Ureter (tissue), 1 donor: ENCODE measurements at regions not wholly inside any gene's neighbourhood (a gene's known extent, or its start where the extent isn't known, plus 50 kb on each side); places are given as distances from the start of the nearest gene placed in this dataset.
"Not testable (repeated sequence)": the region's sequence is repeated elsewhere in the genome, so short reads cannot be mapped to it uniquely, and the experiment has no call there.

Experiments
- DNase-seq: peaks from one replicate; pipeline ENCODE4 v3.0.0-alpha.2; 2020; ENCODE audit warnings: low spot score
- donor health status: DM: yes; HTN: yes; CAD: no.

DNA sequence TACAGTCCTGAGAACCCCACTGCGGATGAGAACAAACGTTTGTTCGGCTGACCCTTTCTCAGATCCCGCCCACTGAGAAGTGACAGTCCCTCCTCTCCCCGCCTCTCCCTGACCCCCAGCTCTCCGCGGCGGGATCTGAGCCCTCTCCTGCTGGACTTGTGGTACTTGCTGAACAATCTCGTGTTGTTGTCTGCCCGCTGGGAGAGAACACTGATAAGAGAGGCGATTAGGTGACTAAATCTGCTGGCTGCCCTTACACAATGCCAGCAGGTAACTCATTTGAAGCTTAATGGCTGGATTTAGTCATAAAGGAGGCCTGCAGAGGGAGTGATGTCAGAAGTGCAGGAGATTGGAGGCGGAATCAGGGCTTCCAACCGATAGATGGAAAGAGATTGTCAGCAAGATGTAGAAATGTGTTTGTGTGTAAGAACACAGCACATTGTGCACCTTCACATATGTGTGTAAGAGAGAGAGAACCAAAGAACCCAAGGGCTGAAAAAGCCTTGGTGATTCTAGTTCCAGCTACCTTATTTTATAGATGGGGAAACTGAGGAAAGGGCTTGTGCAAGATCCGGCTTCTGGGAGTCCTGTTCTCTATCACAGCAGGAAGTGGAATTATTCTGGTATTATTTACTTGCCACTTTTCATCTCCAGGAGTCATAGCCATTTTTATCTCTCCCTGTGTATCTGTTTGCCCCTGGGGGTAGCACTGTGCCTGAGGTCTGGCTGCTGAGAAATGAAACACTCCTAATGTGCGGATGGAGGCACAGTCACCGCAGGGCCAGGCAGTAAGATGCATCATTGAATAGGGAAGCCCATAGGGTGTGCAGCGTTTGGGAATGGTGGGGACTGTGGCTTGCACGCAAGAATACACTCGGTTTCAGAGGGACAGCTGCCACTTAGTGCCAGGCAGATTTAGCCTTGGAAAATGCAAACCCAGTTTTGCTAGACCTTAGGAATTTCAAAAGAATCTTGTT is 203.7 kb upstream of the MSX2 start:
- peak; percentile 64 for DNase-seq

GRCh38 chr5:174521449-174521848 is 202.9 kb upstream of the MSX2 start:
- no peak for DNase-seq

- no peak for DNase-seq
Measured at GRCh38 chr5:174522480-174523260, 201.7 kb upstream of the MSX2 start.

GRCh38 chr5:174523311-174524071 is 200.9 kb upstream of the MSX2 start:
- no peak for DNase-seq

GRCh38 chr5:174524351-174524750 is 200.0 kb upstream of the MSX2 start:
- no peak for DNase-seq

DNA sequence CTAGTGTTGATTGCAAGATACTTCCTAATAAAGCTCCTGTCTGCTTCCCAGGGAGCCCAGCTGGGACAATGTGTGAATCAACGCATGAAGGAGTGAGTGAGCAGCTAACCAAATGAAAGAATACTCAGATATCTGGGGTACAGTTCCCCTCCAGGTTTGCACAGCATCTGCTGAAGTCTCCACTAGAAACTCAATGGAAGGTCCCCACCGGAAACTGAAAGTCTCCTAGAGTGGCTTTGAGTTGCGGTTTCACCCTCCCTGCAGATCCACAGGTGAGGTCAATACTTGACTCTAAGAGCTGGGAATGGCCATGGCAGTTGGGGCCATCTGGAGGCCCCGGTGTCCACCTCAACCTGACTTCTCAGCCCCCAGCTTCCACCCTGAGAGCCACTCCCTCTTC is 198.2 kb upstream of the MSX2 start:
- no peak for DNase-seq

- no peak for DNase-seq
Measured at GRCh38 chr5:174527916-174528540, 196.4 kb upstream of the MSX2 start.

DNA sequence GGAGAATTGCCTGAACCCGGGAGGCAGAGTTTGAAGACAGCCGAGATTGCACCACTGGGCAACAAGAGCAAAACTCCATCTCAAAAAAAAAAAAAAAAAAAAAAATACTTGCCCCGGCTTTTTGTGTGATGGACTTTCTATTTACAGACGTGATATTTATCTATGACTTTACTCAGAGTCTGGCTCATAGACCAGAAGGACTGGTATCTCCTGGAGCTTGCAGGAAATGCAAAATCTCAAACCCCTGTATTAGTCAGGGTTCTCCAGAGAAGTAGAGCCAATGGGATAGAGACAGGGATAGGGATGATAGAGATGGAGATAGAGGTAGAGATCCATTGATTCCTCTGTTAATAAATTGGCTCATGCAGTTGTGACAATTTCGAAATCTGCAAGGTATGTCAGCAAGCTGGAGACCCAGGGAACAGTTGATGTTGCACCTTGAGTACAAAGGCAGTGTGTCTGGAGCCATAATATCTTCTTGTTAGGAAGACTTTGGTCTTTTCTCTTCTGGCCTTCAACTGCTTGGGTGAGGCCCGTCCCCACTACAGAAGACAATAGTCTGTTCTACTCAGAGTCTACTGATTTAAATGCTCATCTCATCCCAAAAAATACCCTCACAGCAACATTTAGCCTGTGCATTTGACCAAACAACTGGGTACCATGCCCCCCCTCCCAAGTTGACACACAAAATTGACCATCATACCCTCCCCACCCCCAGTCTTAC is 195.4 kb upstream of the MSX2 start:
- no peak for DNase-seq

- DNase-seq, result no peak
Measured at GRCh38 chr5:174529925-174530681, 194.3 kb upstream of the MSX2 start.

DNA sequence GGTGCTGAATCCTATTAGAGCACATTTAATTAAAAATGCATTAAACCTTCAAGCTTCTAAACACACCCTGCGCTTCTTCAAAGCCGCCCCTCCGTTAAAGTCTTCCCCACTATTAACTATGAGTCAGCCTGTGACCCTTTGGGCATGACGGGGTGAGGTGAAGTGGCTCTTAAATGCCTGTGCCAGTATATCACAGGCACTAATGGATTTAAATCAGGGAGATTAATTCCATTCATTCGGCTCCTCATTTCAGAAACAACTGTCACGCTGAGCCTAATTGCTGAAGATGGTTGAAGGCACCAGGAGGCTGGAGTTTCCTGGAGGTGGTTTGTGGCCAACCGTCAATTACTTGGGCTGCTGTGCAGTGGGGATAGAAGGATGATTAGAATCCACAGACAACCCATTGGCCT is 192.6 kb upstream of the MSX2 start:
- DNase-seq, result no peak

DNA sequence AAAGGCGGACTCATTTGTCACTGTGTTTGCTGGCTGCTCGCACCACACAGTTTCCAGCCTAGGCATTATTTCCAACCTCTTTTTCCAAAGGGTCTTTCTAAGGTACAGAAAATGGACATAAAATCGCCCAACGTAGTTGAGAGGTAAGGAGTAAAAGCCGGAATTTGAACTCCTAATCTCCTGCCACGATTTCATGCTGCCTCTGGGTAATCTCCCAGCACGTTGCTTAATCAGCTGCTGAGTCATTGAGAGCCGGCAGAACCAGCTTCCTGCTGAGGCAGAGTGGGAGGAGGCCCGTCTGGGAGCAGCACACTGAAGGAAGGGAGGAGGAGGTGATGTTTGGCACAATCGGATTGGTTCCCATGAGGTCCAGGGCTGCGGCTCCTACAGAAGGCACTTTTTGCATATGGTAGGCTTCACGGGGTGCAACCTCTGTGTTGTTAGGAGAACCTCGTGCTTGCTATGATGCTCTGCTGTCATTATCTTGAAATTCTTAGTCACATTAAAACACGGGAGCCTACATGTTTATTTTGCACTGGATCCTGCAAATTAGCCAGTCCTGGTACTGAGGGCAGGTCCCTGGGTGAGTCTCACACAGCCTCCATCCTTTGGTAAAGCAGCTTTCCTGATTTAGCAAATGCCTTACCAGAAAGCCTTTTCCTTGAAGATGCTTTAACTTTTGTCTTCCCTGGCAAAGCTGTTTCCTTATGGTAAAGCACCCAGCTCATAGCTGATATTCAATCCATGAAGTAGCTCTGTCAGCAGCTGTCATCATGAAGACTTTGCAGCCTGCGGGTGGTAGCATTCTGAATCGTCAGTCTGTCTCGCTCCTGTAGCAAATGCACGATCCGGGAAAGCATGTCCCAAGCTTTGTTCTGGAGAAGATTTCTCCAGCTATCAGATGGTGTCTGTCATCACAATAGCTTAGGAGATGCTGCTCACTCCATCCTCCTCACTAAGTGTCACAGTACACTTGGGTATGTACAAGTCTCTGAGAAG is 191.6 kb upstream of the MSX2 start:
- peak; percentile 91 for DNase-seq

DNA sequence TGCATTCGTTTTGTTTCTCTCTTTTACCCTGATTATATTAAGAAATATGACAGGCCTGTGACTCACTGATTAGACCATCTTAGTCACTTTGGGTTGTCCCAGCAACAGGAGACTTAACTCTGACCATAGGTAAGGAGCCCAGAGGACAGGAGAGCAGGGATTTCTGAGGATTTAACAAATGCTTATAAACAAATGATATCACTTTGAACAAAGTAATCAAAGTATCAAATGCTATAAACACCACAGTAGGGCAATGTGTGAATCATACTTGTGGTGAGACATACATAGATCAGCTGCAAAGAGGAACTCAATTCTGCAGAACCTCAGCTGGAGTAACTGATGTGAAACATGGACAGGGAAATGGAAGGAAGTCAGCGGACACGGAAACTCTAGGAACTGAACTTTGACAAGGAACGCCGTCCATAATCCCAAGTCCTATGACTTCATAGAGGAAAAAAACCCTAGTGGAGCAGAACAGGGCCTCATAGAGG is 190.6 kb upstream of the MSX2 start:
- DNase-seq, result no peak

- DNase-seq, result no peak
Measured at GRCh38 chr5:174535669-174536068, 188.7 kb upstream of the MSX2 start.

- DNase-seq, result not testable (repeated sequence)
Measured at GRCh38 chr5:174539823-174540222, 184.6 kb upstream of the MSX2 start.

GRCh38 chr5:174542037-174542436 is 182.3 kb upstream of the MSX2 start:
- DNase-seq, result no peak

DNA sequence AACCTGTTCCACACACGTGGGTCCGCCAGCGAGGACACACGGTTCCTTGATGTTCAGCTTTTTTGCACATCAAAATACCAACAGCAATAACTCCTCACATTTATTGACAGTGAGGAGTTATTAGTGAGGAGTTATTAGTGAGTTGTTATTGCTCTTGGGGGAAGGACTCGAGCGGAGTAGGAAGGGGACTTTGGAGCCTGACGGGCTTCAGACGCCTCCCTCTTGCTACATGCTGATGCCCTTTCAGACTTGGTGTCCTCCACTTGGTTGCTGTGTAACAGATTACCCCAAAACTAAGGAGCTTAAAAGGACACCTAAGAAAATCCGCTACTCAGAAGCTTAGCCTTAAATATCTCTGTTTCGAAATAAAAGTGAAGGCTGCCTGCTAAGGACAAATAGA is 181.9 kb upstream of the MSX2 start:
- no peak for DNase-seq

DNA sequence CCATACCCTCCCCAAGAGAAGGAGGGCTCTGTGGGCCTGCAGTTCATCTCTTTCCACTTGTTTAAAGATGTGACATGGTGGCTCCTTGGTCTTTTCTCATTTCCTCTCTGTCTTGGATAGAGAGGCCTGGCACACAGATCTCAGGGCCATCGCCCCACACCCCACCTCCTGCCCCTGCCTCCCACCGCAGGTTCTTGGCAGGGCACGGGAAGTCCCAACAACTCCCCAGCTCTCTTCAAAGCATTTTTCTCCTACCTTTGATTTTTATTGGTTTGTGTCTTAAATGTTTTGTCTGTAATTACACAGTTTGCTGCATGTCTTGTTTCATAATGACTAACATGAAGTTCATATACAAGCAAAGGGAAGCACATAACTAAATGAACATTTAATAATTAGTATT is 178.5 kb upstream of the MSX2 start:
- no peak for DNase-seq

DNA sequence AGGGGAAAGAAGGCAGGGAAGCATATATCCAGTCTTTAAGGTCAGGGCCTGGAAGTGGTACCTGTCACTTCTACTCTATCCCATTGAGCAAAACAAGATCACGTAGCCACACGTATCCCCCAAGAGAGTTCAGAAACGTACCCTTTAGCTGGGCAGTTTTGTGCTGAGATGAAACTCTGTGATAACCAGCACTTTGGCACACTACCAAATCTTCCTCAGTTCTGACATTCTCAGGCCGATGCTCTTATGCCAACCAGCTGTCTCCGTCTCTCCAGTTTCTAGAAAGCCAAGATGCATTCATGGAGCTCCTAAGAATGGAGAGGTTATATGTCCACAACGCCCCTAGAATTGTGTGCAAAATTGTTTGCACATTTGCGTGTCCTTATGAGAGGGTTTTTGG is 176.6 kb upstream of the MSX2 start:
- no peak for DNase-seq

DNA sequence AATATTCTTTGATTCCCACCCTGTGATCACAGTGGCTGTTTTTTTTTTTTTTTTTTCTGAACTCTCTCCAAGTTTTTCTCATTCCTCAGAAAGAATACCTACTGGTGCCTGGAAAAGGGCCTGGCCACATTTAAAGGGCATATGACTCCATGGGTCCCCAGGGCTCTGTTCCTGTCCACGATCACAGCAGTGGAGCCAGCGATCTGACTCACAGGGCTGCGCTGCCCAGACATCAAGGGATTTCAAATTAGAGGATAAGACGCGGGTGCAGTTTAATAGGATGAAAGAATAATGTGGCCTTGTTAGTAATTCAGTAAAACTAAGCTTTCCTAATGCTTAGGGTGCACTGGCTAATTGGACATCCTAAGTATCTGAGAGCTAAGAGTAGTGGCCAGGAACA is 175.1 kb upstream of the MSX2 start:
- no peak for DNase-seq
